ENCODE measurements at regions not wholly inside any gene's neighbourhood (a gene's known extent, or its start where the extent isn't known, plus 50 kb on each side); places are given as distances from the start of the nearest gene placed in this dataset.
A peak's percentile ranks its signal among the peaks of the same experiment; 100 is the strongest.

- DNase-seq (ENCODE audit: low spot score), result no peak
These were observed 287.8 kb downstream of the GAS1 start for GRCh38 chr9:86659413-86660046.

GRCh38 chr9:86655147-86655546 lies 292.2 kb downstream of the GAS1 start:
- no peak for DNase-seq (ENCODE audit: low spot score)

- DNase-seq (ENCODE audit: low spot score), result no peak
These were observed 293.8 kb downstream of the GAS1 start for GRCh38 chr9:86653466-86653865.

GRCh38 chr9:86652736-86653135 lies 294.6 kb downstream of the GAS1 start:
- no peak for DNase-seq (ENCODE audit: low spot score)

GRCh38 chr9:86649913-86650312 lies 295.7 kb upstream of the TUT7 start:
- no peak for DNase-seq (ENCODE audit: low spot score)

- no peak for DNase-seq (ENCODE audit: low spot score)
These were observed 294.6 kb upstream of the TUT7 start for GRCh38 chr9:86648828-86649170.

- DNase-seq (ENCODE audit: low spot score), result no peak
These were observed 294.1 kb upstream of the TUT7 start for GRCh38 chr9:86648156-86648827.

GRCh38 chr9:86645303-86645702 lies 291.1 kb upstream of the TUT7 start:
- no peak for DNase-seq (ENCODE audit: low spot score)

GRCh38 chr9:86644675-86645034 lies 290.4 kb upstream of the TUT7 start:
- no peak for DNase-seq (ENCODE audit: low spot score)

- DNase-seq (ENCODE audit: low spot score), result no peak
These were observed 289.9 kb upstream of the TUT7 start for GRCh38 chr9:86643946-86644674.

GRCh38 chr9:86642721-86643120 lies 288.5 kb upstream of the TUT7 start:
- no peak for DNase-seq (ENCODE audit: low spot score)

- DNase-seq (ENCODE audit: low spot score), result no peak
These were observed 287.8 kb upstream of the TUT7 start for GRCh38 chr9:86641970-86642369.

- DNase-seq (ENCODE audit: low spot score), result no peak
These were observed 285.7 kb upstream of the TUT7 start for GRCh38 chr9:86639899-86640379.

GRCh38 chr9:86639287-86639686 lies 285.1 kb upstream of the TUT7 start:
- DNase-seq (ENCODE audit: low spot score), result no peak

- DNase-seq (ENCODE audit: low spot score), result no peak
These were observed 283.9 kb upstream of the TUT7 start for GRCh38 chr9:86638109-86638508.

- peak; percentile 35 for DNase-seq (ENCODE audit: low spot score)
These were observed 283.3 kb upstream of the TUT7 start for GRCh38 chr9:86637515-86637914.

- DNase-seq (ENCODE audit: low spot score), result no peak
These were observed 282.3 kb upstream of the TUT7 start for GRCh38 chr9:86636519-86636918.

- DNase-seq (ENCODE audit: low spot score), result no peak
These were observed 281.8 kb upstream of the TUT7 start for GRCh38 chr9:86636038-86636437.

- DNase-seq (ENCODE audit: low spot score), result no peak
These were observed 280.3 kb upstream of the TUT7 start for GRCh38 chr9:86634501-86634900.

GRCh38 chr9:86633945-86634344 lies 279.7 kb upstream of the TUT7 start:
- DNase-seq (ENCODE audit: low spot score), result no peak

- DNase-seq (ENCODE audit: low spot score), result no peak
These were observed 278.3 kb upstream of the TUT7 start for GRCh38 chr9:86632537-86632936.

GRCh38 chr9:86629530-86629929 lies 275.3 kb upstream of the TUT7 start:
- no peak for DNase-seq (ENCODE audit: low spot score)

- no peak for DNase-seq (ENCODE audit: low spot score)
These were observed 272.6 kb upstream of the TUT7 start for GRCh38 chr9:86626802-86627201.
